Large intestine (tissue), 3 donors: ENCODE measurements at regions not wholly inside any gene's neighbourhood (a gene's known extent, or its start where the extent isn't known, plus 50 kb on each side); places are given as distances from the start of the nearest gene placed in this dataset.

ENCODE experiments used
- DNase-seq, 2 donors: peaks; one replicate each; pipeline versions ENCODE4 v3.0.0 to v3.0.0-alpha.2; 2013
- H3K27ac ChIP-seq: one replicate; pipeline ENCODE4 v1.5.1; 2013; ENCODE audit warnings: low read length
- H3K27me3 ChIP-seq: 2 replicates; pipeline ENCODE4 v1.6.1; 2013; ENCODE audit warnings: low read length; ENCODE audit not compliant: control insufficient read depth, insufficient read depth
- H3K36me3 ChIP-seq: 2 replicates; pipeline ENCODE4 v1.6.1; 2013; ENCODE audit warnings: low read length; ENCODE audit not compliant: control insufficient read depth, insufficient read depth
- H3K4me1 ChIP-seq: one replicate; pipeline ENCODE4 v1.6.1; 2013; ENCODE audit warnings: low read length; ENCODE audit not compliant: control insufficient read depth, insufficient read depth
- H3K4me3 ChIP-seq: one replicate; pipeline ENCODE4 v1.5.1; 2013; ENCODE audit warnings: low read length
- H3K9me3 ChIP-seq: one replicate; pipeline ENCODE4 v1.6.1; 2013; ENCODE audit warnings: mild to moderate bottlenecking, low read depth, low read length, moderate library complexity; ENCODE audit not compliant: control insufficient read depth
- WGBS: methylation state at CpG from one replicate; pipeline ENCODE4 v1.1.5; 2013; ENCODE audit warnings: low lambda C conversion rate; ENCODE audit not compliant: insufficient coverage; 5-methylcytosine and 5-hydroxymethylcytosine counted together

GRCh38 chr2:128742467-128742866, 423.8 kb upstream of the HS6ST1 start:
- WGBS = no CpG with 5 or more reads among the region's 3 CpGs

GRCh38 chr2:128745946-128746345, 427.3 kb upstream of the HS6ST1 start:
- no peak overlapping the region for H3K4me3 ChIP-seq
- no peaks in the 10 kb centered on the region for H3K36me3 ChIP-seq
- H3K27me3 ChIP-seq = no peaks in the 10 kb centered on the region
- DNase-seq = no peak
- peaks cover 3% of the 10 kb centered on the region for H3K4me1 ChIP-seq
- no peak overlapping the region for H3K27ac ChIP-seq
- no peaks in the 10 kb centered on the region for H3K9me3 ChIP-seq

More at GRCh38 chr2:128742467-128742866, 423.8 kb upstream of the HS6ST1 start:
- H3K27ac ChIP-seq = no peak overlapping the region
- H3K36me3 ChIP-seq = no peaks in the 10 kb centered on the region
- no peak for DNase-seq
- no peaks in the 10 kb centered on the region for H3K27me3 ChIP-seq
- no peak overlapping the region for H3K4me3 ChIP-seq
- H3K4me1 ChIP-seq = peaks cover 3% of the 10 kb centered on the region
- no peaks in the 10 kb centered on the region for H3K9me3 ChIP-seq

DNA sequence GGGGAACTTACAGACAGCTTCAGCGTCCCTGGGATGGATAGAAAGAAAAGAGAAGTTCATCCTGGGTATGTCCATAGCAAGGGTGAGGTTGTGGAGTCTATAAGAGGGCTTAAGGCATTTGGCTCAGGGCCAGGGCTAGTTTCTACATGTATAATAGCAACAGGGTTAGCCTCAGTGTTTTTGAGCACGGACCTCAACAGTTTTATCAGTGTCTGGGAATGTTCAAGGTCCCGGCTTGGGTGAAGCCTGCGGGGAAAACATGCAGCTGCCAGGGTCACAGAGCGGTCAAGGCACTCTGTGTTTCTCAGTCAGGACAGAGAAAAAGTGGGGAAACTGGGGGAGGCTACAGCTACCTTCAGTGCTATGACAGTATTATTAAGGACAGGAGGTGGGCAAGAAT, 427.7 kb upstream of the HS6ST1 start:
- peak in 1 of 2 donors; percentile 52 for DNase-seq
- Histone ChIP-seq H3K4me1 (peaks cover 3% of the 10 kb centered on the region), H3K27ac (no peak overlapping the region), H3K27me3 (no peaks in the 10 kb centered on the region), H3K9me3 (no peaks in the 10 kb centered on the region), H3K4me3 (no peak overlapping the region), H3K36me3 (no peaks in the 10 kb centered on the region)
- WGBS = no CpG with 5 or more reads among the region's 5 CpGs

- peaks cover 3% of the 10 kb centered on the region for H3K4me1 ChIP-seq
- no CpG with 5 or more reads among the region's 10 CpGs for WGBS
Measured at GRCh38 chr2:128748336-128748735, 429.7 kb upstream of the HS6ST1 start.

GRCh38 chr2:128748835-128749605, 430.4 kb upstream of the HS6ST1 start:
- Histone ChIP-seq H3K27me3 (no peaks in the 10 kb centered on the region), H3K4me1 (peaks cover 5% of the 10 kb centered on the region), H3K9me3 (no peaks in the 10 kb centered on the region), H3K27ac (no peak overlapping the region), H3K36me3 (no peaks in the 10 kb centered on the region), H3K4me3 (no peak overlapping the region)
- no CpG with 5 or more reads among the region's 9 CpGs for WGBS
- DNase-seq = no peak

More at GRCh38 chr2:128748336-128748735, 429.7 kb upstream of the HS6ST1 start:
- no peaks in the 10 kb centered on the region for H3K27me3 ChIP-seq
- H3K36me3 ChIP-seq = no peaks in the 10 kb centered on the region
- no peaks in the 10 kb centered on the region for H3K9me3 ChIP-seq
- no peak overlapping the region for H3K4me3 ChIP-seq
- DNase-seq = no peak
- no peak overlapping the region for H3K27ac ChIP-seq

DNA sequence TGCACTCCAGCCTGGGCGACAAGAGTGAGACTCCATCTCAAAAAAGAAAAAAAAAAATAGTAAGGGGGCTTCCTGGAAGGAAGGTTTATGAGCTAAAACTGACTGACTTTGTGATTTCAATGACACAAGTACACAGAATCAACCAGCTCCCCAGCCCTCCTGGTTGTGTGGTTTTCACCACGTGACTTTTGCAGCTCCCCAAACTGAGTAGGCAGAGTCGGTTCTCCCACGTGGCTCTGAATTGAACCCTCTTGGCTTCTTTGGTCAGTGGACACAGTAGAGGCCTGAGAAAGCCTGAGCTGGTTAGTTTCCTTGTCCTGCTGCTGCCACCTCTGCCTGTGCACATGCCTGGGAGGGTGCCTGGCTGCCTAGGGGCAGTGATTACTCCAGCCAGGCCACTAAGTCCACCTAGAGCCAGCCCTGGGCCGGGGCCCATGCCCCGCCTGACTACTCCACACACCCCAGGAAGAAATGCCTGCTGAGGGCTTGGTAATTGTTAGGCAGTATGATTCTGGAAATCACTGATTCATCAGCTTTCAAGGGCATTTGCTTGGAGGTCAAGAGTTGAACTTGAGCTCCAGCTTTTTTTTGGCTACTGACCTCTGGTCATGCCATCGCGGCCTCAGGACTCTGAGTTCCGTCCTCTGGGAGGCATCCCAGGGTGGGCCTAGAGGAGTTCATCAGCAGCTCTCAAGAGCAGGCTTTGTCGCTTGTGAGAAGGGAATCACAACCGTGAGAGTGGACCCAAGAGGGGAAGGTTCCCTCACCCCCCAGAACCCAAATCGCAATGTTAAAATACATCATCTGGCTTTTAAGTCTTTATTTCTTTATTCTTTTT, 431.9 kb upstream of the HS6ST1 start:
- no peak overlapping the region for H3K4me3 ChIP-seq
- H3K27me3 ChIP-seq = no peaks in the 10 kb centered on the region
- no peak for DNase-seq
- no peaks in the 10 kb centered on the region for H3K36me3 ChIP-seq
- no peaks in the 10 kb centered on the region for H3K9me3 ChIP-seq
- H3K4me1 ChIP-seq = peaks cover 5% of the 10 kb centered on the region
- WGBS = no CpG with 5 or more reads among the region's 12 CpGs
- H3K27ac ChIP-seq = no peak overlapping the region

GRCh38 chr2:128751746-128752145, 433.1 kb upstream of the HS6ST1 start:
- Histone ChIP-seq H3K27ac (no peak overlapping the region), H3K27me3 (no peaks in the 10 kb centered on the region), H3K9me3 (no peaks in the 10 kb centered on the region), H3K36me3 (no peaks in the 10 kb centered on the region), H3K4me1 (peaks cover 2% of the 10 kb centered on the region), H3K4me3 (no peak overlapping the region)
- 78% methylated on average over 5 of the region's 5 CpGs for WGBS
- no peak for DNase-seq

GRCh38 chr2:128752691-128753263, 434.1 kb upstream of the HS6ST1 start:
- H3K4me1 ChIP-seq = peaks cover 2% of the 10 kb centered on the region
- WGBS = no CpG with 5 or more reads among the region's 12 CpGs
- no peaks in the 10 kb centered on the region for H3K27me3 ChIP-seq
- no peaks in the 10 kb centered on the region for H3K36me3 ChIP-seq
- no peak overlapping the region for H3K27ac ChIP-seq
- H3K9me3 ChIP-seq = no peaks in the 10 kb centered on the region
- DNase-seq = no peak
- no peak overlapping the region for H3K4me3 ChIP-seq

DNA sequence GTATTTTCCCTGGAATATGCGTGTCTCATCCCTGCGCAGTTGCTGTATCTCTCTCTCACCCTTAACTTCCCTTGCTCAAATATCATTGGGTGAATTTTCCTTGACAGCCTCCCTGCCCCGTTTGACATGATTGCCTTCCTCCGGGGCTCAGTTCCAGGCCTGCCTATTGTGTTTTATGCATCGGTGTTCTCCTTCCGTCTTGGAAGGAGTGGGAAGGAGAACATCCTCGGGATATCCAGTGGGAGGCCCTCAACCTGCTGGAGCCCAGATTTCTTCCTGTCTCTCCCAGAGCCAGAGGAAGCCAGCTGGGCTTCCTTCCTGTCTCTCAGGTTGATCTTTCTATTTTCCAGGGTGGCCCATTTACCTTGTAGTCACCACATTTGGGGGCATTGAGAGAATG, 434.7 kb upstream of the HS6ST1 start:
- Histone ChIP-seq H3K4me3 (no peak overlapping the region), H3K27ac (no peak overlapping the region), H3K4me1 (peaks cover 2% of the 10 kb centered on the region), H3K27me3 (no peaks in the 10 kb centered on the region), H3K36me3 (no peaks in the 10 kb centered on the region), H3K9me3 (no peaks in the 10 kb centered on the region)
- WGBS = 100% methylated on average over 1 of the region's 7 CpGs
- no peak for DNase-seq

DNA sequence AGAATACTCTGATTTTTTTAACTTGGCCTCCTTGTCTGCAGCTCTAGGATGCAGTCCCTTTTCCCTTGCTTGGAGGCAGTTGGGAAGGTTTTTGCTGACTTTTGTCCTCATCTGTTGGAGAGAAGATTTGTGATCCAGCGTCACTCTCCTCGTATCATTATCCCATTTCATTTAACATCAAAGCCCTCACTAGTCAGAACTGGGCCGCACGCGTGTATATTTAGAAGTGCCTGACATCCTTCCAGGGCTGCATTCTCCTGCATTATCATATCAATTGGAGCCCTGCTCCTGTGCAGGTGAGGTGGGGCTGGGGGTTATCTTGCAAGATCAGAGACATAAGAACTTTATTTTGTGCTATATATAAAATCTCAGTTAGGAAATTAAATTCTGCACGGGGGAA, 435.1 kb upstream of the HS6ST1 start:
- Histone ChIP-seq H3K4me1 (peaks cover 2% of the 10 kb centered on the region), H3K27me3 (no peaks in the 10 kb centered on the region), H3K4me3 (no peak overlapping the region), H3K9me3 (no peaks in the 10 kb centered on the region), H3K36me3 (no peaks in the 10 kb centered on the region), H3K27ac (no peak overlapping the region)
- WGBS = 64% methylated on average over 2 of the region's 6 CpGs
- DNase-seq = no peak
